LNCaP clone FGC (cell line): ENCODE measurements at regions not wholly inside any gene's neighbourhood (a gene's known extent, or its start where the extent isn't known, plus 50 kb on each side); places are given as distances from the start of the nearest gene placed in this dataset.

Source experiments
- DNase-seq: peaks from one replicate; pipeline ENCODE4 v3.0.0-alpha.2; 2011; ENCODE audit warnings: low read depth
- H3K4me3 ChIP-seq: 2 replicates; pipeline ENCODE4 v1.5.1; 2011; ENCODE audit warnings: mild to moderate bottlenecking, low read depth, low read length, control low read depth
- CTCF ChIP-seq: IDR thresholded peaks from 2 replicates; pipeline ENCODE4 v1.5.1; 2012; ENCODE audit warnings: mild to moderate bottlenecking; ENCODE audit not compliant: control insufficient read depth, insufficient read depth; ENCODE audit errors: extremely low read depth

GRCh38 chr7:52369922-52370321, 665.5 kb upstream of the POM121L12 start:
- no peak for DNase-seq
- TF ChIP-seq CTCF: no peak

GRCh38 chr7:52365349-52365748, 670.1 kb upstream of the POM121L12 start:
- no peak for DNase-seq
- TF ChIP-seq CTCF: no peak
- no peak overlapping the region for H3K4me3 ChIP-seq

More at GRCh38 chr7:52369922-52370321, 665.5 kb upstream of the POM121L12 start:
- H3K4me3 ChIP-seq: no peak overlapping the region

GRCh38 chr7:52362521-52362920, 672.9 kb upstream of the POM121L12 start:
- TF ChIP-seq CTCF: no peak
- H3K4me3 ChIP-seq: no peak overlapping the region
- no peak for DNase-seq

- TF ChIP-seq CTCF: no peak
- no peak for DNase-seq
- no peak overlapping the region for H3K4me3 ChIP-seq
Measured at GRCh38 chr7:52360541-52360940, 674.9 kb upstream of the POM121L12 start.

GRCh38 chr7:52355053-52355452, 680.4 kb upstream of the POM121L12 start:
- no peak for TF ChIP-seq CTCF
- no peak overlapping the region for H3K4me3 ChIP-seq
- peak; percentile 6 for DNase-seq

- H3K4me3 ChIP-seq: no peak overlapping the region
- TF ChIP-seq CTCF: no peak
- DNase-seq: no peak
Measured at GRCh38 chr7:52352013-52352981, 683.1 kb upstream of the POM121L12 start.
